GM18519 (cell line): ENCODE measurements at regions not wholly inside any gene's neighbourhood (a gene's known extent, or its start where the extent isn't known, plus 50 kb on each side); places are given as distances from the start of the nearest gene placed in this dataset.

Experiments used
- ATAC-seq: cut with Tn5 transposase; IDR thresholded peaks from one replicate; pipeline ENCODE4 v1.9.1; 2021; ENCODE audit warnings: mild to moderate bottlenecking, moderate library complexity; ENCODE audit not compliant: unreplicated experiment, low FRiP score

GRCh38 chr9:73617586-73617985 lies 465.9 kb downstream of the ANXA1 start:
- no peak for ATAC-seq

DNA sequence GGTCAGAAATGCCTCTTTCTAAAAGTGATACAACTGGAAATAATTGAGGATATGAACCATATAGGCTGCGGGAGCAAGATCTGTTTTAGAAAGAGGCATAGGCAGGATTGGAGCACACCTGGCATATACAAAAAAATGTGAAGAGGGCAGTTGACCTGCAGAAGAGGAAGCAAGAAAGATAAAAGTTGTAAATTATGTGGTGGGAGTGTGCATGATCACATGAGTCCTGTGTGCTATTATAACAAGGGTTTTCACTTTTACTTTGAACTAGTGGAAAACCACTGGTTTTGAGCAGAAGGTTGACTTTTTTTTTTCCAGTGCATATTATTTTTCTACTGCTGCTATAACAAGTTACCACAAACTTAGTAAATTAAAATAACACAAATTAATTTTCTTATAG lies 489.3 kb downstream of the ANXA1 start:
- ATAC-seq: no peak

GRCh38 chr9:73643379-73644013 lies 491.8 kb downstream of the ANXA1 start:
- ATAC-seq: no peak

DNA sequence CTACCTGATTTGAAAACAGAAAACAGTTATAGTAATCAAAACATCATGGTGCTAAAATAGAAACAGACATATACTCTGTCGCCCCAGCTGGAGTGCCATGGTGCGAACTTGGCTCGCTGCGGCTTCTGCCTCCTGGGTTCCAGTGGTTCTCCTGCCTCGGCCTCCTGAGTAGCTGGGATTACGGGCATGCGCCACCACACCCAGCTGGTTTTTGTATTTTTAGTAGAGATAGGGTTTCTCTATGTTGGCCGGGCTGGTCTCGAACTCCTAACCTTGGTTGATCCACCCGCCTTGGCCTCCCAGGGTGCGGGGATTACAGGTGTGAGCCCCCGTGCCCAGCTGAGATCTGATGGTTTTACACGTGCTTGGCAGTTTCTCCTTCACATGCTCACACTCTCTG lies 495.9 kb downstream of the ANXA1 start:
- ATAC-seq: no peak

GRCh38 chr9:73649552-73649951 lies 497.9 kb downstream of the ANXA1 start:
- ATAC-seq: no peak

- no peak for ATAC-seq
Measured at GRCh38 chr9:73655363-73655762, 503.7 kb downstream of the ANXA1 start.

- ATAC-seq: no peak
Measured at GRCh38 chr9:73655831-73656230, 504.2 kb downstream of the ANXA1 start.

- ATAC-seq: no peak
Measured at GRCh38 chr9:73665253-73665652, 513.6 kb downstream of the ANXA1 start.

GRCh38 chr9:73667749-73668148 lies 516.1 kb downstream of the ANXA1 start:
- ATAC-seq: no peak

- no peak for ATAC-seq
Measured at GRCh38 chr9:73680831-73681230, 529.2 kb downstream of the ANXA1 start.

- no peak for ATAC-seq
Measured at GRCh38 chr9:73682789-73683188, 531.1 kb downstream of the ANXA1 start.

GRCh38 chr9:73683862-73684591 lies 532.4 kb downstream of the ANXA1 start:
- no peak for ATAC-seq

DNA sequence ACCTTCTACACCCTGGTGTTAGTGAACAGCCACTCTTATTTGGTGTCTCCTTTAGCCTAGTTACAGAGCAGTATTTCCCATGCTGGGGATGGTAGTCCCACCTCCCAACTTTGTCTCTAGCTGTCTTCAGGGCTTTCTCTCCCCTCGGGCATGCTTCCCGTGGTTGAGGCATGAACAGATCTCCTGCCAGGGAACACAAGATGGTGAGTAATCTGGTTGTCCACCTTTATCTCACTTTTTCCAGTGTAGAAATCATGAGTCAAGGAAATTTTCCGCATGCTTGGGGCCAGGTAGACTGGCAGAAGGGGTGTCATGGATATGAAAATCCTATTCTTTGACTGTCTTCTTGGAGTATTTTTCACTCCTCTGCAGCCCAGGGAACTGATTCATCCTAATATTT lies 532.9 kb downstream of the ANXA1 start:
- no peak for ATAC-seq

GRCh38 chr9:73685786-73686185 lies 534.1 kb downstream of the ANXA1 start:
- ATAC-seq: no peak

GRCh38 chr9:73689051-73689870 lies 537.6 kb downstream of the ANXA1 start:
- ATAC-seq: no peak

DNA sequence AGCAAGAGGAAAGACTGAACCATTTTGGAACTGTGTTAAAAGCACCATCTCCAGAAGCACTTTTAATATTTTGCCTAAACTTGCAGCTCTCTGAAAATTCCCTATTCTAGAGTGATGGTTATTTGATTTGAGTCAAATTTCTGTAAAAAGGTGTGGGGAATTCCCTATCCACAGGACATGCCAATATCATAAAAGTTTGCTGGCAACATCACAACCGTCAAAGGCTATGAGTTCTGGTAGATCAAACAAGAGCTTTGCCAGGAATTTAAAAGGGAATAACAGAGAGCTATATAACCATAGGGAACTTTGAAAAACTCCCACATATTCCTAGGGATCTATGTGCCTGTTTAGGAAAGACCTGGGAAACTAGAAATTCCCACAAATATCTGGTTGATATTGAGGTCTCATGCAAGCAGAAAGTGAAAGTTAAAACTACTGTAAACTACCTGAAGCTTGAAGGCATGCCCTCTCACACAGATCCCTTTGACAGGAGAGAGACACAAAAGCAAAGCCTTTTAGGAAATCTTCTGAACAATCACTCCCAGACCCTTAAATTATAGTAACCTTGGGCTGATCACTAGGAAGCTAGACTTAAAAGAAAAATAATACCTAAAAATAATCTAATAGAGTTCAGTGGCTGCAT lies 549.9 kb downstream of the ANXA1 start:
- ATAC-seq: no peak

GRCh38 chr9:73714294-73714693 lies 562.6 kb downstream of the ANXA1 start:
- no peak for ATAC-seq

- no peak for ATAC-seq
Measured at GRCh38 chr9:73715591-73715990, 563.9 kb downstream of the ANXA1 start.

GRCh38 chr9:73719660-73720059 lies 568.0 kb downstream of the ANXA1 start:
- ATAC-seq: no peak

DNA sequence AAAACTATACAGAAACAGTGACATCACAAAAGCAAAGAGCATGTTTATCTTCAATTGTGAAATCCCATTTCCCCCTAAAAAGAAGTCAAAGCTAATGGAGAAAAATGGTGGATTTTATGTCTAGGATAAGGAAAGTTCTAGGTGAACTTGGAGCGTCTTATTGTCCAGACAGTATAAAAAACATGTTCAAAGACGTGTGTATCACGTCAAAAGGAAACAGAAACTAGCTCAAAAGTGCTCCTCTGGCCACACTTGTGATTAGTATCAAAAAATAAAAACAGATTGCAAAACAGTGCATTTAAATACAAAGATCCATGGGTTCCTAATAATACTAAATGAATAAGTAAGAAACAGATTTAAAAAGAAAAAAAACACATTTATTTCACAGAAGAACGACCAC lies 568.9 kb downstream of the ANXA1 start:
- no peak for ATAC-seq

DNA sequence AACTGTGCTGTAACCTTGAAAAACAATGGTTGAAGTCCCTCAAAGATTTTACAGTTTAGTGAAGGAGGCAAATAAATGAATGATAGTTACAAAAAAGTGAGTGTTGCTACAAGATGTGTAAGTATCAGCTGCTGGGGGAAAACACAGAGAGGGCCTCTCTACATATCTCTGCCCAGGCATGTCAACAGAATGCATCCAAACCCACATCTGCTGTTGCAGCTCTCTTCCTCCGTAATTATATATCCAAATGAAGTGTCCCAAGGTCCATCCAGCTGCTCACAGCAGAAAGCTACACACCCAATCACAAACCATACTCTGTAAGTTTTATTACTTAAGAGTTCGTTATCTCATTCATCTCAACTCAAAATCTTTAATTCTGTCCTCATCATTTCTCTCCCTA lies 584.6 kb downstream of the ANXA1 start:
- no peak for ATAC-seq
